ELF-1 (cell line): ENCODE measurements at regions not wholly inside any gene's neighbourhood (a gene's known extent, or its start where the extent isn't known, plus 50 kb on each side); places are given as distances from the start of the nearest gene placed in this dataset.
"Not testable (repeated sequence)": the region's sequence is repeated elsewhere in the genome, so short reads cannot be mapped to it uniquely, and the experiment has no call there.

Source experiments
- DNase-seq: peaks from one replicate; pipeline ENCODE4 v3.0.0-alpha.2; 2016; ENCODE audit warnings: low read depth, low spot score

GRCh38 chr21:27582246-27582947, 615.5 kb upstream of the ADAMTS5 start:
- DNase-seq = no peak

DNA sequence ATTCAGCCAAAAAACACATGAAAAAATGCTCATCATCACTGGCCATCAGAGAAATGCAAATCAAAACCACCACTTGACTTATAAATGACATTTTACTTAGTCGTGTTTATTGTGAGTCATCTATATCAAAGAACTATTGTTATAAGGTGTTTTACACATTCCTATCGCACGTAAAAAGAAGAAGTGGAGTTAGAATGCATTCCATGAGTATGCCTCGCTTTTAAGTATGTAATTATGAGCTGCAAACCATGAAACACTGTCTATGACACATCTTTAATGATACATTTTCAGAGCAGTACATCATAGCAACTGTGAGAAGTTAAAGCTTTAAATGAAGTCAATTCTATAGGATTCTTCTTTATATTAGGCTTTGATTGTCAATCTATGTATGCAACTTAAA, 614.3 kb upstream of the ADAMTS5 start:
- no peak for DNase-seq

- DNase-seq = no peak
Measured at GRCh38 chr21:27580276-27580675, 613.4 kb upstream of the ADAMTS5 start.

DNA sequence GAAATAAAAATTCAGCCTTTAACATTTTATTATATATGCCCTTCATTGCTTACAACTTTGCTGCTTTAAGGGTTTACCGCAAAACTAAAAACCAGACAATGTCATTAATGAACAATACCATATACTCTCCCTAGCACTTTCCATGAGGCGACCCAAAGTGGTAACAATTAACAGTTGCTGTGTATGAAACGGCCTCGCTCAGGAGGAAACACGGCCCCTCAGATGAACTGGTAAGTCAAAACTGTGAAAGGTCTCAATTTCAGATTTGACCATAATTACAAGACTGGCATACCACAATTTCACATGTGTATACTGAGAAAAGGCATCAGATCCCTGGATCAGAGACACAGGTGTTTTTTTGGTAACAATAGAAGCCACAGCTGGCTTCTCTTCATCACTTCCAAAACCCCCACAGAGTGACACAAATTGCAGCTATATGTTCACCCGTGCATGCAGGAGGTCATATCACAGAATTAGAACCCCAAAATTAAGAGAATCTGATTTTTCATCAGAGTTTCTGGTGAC, 611.9 kb upstream of the ADAMTS5 start:
- no peak for DNase-seq

DNA sequence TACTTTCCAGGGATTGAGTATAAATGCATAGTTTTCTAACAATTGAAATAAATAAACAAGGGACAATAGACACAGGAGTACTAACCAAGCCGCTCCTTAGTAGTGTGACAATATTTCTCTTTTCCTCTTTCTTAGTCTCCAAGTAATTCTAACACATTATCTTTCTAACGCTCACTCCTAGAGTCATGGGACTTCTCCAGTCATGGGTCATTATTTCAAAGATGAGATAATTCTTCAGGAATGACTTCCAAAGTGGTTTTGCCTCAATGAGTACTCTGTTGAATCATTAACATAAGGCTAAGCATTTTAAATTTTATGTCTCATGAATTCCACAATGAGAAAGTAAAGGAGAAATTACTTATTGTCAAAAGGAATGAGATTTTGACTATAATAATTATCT, 605.8 kb upstream of the ADAMTS5 start:
- DNase-seq = no peak

GRCh38 chr21:27571706-27572105, 604.8 kb upstream of the ADAMTS5 start:
- no peak for DNase-seq

DNA sequence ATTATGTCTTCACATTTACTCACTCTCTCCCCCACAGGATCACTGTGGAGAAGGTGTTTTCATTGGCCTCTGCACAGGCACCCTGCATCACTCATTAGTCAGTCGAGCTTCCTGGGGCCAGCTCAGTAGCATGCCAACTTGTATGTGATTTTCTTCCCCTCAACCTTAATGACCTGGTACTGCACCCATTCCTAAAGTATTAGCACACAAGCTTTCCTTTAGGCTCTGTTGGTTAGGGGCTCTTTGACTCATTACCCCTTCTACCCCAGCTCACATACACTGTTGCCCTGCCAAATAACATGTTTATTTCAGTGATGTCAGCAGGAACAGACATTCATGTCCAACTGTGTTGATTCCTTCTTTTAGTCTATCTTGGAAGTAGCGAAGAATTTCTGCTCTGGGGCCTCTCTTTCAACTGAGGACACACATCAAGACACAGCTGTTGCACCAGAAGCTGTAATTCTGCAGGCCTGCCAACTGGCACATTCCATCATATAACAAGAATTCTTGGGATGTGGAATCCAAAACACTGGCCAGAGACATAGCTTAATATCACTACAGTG, 603.5 kb upstream of the ADAMTS5 start:
- no peak for DNase-seq

DNA sequence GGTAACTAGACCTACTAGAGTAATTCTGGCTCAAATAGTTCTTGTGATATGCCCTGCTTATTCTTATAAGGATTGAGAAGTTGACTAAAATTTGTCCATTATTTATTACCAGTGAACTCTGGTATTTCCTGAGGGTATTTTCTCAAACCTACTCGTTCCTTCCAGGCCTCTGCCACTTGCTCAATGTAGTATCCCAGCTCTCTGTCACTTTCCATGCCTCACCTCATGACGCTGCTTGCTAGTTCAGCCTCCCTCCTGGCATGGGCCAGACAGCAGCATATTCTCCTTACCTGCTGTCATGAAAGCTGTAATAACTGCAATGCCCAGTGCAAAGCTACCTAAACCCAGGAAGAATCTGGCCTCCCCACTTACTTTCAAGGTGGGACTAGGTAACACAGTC, 602.9 kb upstream of the ADAMTS5 start:
- DNase-seq = no peak

DNA sequence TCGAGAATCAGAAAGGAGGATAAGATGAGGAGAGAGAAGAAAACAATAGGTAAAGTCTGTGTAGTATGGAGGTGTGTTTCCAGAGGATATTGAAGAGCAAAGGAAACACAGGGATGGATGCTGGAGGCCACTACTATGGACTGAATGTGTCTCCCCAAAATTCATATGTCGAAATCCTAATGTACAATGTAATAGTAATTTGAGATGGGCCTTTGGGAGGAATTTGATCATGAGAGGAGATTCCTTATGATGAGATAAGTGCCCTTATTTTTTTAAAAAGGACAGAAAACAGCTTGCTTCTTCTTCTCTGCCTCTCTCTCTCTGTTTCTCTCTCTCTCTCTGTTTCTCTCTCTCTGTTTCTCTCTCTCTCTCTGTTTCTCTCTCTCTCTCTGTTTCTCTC, 602.2 kb upstream of the ADAMTS5 start:
- no peak for DNase-seq

- DNase-seq = no peak
Measured at GRCh38 chr21:27567381-27567780, 600.5 kb upstream of the ADAMTS5 start.

DNA sequence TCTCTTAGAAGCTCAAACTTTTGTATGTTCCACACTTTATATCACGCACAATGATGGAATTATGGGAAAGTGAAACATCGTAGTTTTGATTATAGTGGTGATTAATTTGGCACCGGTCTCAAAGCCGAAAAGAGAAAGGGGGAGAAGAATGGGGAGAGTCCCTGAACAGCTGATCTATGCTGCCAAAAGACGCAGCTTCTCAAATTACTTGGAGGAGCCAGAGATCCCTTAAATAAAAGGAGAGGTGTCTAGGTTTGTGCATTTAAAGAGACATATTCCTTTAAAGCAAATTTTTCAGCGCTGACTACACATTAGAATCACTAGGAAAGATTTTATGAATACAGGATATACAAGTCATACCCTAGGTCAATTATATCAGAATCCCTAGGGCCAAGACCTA, 599.6 kb upstream of the ADAMTS5 start:
- no peak for DNase-seq

- DNase-seq = no peak
Measured at GRCh38 chr21:27565364-27565763, 598.5 kb upstream of the ADAMTS5 start.

DNA sequence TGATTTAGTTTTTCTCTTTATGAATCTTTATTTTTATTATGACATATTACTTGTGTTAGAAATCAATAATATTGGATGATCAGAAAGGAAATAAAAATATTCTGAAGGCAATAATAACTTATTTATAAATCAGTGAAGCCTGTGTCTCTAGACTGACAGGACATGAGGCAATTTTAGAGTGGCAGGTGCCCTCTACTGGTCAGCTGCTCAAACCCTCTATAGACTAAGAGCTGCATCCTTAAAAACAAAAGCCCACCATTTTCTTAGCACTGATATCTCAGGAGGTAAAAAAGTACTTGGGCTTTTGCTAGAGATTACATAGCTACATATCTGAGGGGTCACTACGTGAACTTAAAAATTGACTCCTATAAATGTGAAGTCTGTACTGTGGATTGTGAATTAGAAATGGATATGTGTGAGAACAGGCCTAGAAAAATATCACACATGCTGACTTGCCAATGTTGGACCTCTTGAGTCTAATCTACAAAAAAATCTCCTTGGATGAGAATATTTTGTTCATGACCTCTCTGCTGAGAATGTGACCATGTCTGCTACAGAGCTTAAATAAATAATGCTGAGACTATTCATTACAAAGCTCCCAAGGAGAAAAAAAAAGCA, 597.9 kb upstream of the ADAMTS5 start:
- peak; percentile 37 for DNase-seq

DNA sequence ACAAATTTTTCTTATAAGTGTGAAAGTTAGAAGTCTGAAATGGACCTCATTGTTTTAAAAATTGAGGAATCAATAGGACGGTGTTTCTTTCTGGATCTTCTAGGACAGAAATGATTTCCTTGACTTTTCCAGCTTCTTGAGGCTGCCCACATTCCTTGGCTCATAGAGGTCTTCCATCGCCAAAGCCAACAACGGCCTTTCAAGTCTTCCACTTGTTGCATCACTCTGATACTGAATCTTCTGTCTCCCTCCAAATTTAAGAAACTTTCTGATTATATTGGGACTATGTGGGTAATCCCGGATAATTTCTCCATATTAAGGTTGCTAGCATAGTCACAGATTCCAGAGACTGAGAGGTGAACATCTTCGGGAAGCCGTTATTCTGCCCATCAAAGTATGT, 595.4 kb upstream of the ADAMTS5 start:
- no peak for DNase-seq

- peak; percentile 2 for DNase-seq
Measured at GRCh38 chr21:27561116-27561515, 594.2 kb upstream of the ADAMTS5 start.

GRCh38 chr21:27557356-27557755, 590.5 kb upstream of the ADAMTS5 start:
- no peak for DNase-seq

GRCh38 chr21:27555996-27556395, 589.1 kb upstream of the ADAMTS5 start:
- DNase-seq = no peak

- DNase-seq = no peak
Measured at GRCh38 chr21:27550287-27550686, 583.4 kb upstream of the ADAMTS5 start.

GRCh38 chr21:27548486-27548885, 581.6 kb upstream of the ADAMTS5 start:
- no peak for DNase-seq

DNA sequence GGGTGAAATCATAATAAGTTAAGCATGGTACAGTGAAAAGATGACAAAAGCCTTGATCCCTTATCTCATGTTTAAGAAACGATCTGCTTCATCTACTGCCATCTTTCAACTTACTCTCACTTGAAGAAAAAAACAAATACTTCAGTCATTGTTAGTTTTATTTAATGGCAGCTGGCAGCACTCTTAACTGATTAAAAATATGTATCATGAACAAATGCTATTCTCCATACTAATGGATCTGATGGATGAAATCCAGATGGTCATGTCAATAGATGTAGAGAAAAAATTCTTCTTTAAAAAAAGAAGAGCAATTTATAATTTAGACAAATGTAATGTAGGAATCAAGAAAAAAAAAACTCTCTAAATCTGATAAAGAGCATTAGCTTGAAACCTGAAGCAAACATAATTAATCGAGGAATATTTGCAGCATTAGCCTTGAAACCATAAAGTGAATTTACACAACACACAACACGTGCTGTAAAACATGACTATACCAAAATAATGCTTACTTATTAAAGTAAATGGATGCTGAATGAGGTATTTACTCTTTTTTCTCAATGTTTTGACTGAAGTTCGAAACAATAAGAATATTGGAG, 579.0 kb upstream of the ADAMTS5 start:
- DNase-seq = no peak

GRCh38 chr21:27542126-27542525, 575.2 kb upstream of the ADAMTS5 start:
- not testable (repeated sequence) for DNase-seq

DNA sequence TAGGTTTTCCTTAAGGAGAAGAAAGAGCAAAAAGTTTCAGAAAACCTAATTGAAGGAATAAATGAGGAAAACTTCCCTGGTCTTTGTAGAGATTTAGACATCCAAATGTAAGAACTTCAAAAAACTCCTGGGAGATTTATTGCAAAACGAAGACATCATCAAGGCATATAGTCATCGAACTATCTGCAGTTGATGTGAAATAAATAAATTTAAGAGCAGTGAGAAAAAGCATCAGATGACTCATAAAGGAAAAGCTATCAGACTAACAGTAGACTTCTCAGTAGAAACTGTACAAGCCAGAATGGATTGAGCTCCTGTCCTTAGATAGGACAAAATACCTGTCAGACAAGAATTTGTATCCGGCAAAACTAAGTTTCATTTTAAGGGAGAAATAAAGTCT, 569.4 kb upstream of the ADAMTS5 start:
- DNase-seq = no peak

DNA sequence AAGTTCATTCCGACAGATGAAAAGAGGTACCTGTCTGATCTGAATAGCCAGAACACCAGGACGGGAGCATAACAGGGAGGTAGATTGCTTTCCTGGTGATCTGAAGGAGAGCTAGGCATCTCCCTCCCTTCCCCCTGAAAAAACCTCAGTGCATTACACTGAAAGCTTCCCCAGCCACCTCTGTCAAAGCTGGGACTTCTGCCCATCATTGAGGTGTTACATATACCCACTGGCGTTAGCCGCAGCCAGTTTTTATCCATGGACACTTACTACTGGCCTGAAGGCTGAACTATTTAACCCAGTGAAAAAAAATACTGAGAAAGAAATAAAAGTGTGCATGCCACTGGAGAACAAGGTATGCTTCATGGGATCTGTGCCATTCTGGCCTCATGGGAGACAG, 568.3 kb upstream of the ADAMTS5 start:
- DNase-seq = no peak
